K562 (cell line): ENCODE measurements at regions not wholly inside any gene's neighbourhood (a gene's known extent, or its start where the extent isn't known, plus 50 kb on each side); places are given as distances from the start of the nearest gene placed in this dataset.

Experiments
- ATAC-seq: fragments of 200-7000 bp; cut with Tn5 transposase; 3 replicates; pipeline ENCODE4 v1.9.1; 2020; ENCODE audit warnings: moderate library complexity
- BruUV-seq: library from RNA; stranded (reverse); fragments of 400-500 nt; replicated peaks from 2 replicates; lab custom pipeline; 2021; lab: Mats Ljungman, UMichigan
- CTCF ChIA-PET: fragments of 300-600 bp; formaldehyde crosslinking; extraction: SDS; loops from one replicate; lab custom pipeline; 2021; ENCODE audit warnings: low intra/inter-chr PET ratio; lab: Yijun Ruan, JAX
- POLR2A ChIA-PET: fragments of 300-600, 350-650 bp; sonication (Branson Sonifier 250); formaldehyde crosslinking; extraction: SDS; loops from one replicate; lab custom pipeline; 2021; ENCODE audit warnings: antibody characterized with exemption, inconsistent platforms; lab: Yijun Ruan, JAX
- DNase-seq, 4 experiments: peaks; one replicate each; pipeline versions ENCODE4 v3.0.0 to v3.0.0-alpha.2; 2011 to 2018; ENCODE audit warnings: low spot score in 3 of 4, mixed read lengths in 3 of 4; ENCODE audit errors: extremely low read depth in 1 of 4
- FAIRE-seq: peaks from 2 replicates; lab custom pipeline; 2011; peaks lifted over from hg19 to GRCh38; lab: Jason Lieb, UNC
- H2AFZ ChIP-seq: 2 replicates; pipeline ENCODE4 v1.6.0; 2011; ENCODE audit warnings: low read depth, low read length, control low read depth, inconsistent platforms
- H3K27ac ChIP-seq: fragments of 200-600 bp; 3 replicates; pipeline ENCODE4 v1.8.0; 2011; ENCODE audit warnings: low read depth, mild to moderate bottlenecking, control low read depth, inconsistent platforms, low read length, moderate library complexity, mixed read lengths; ENCODE audit errors: extremely low read depth
- H3K27me3 ChIP-seq, 2 experiments: fragments of 300-600 bp in 1 of 2; 2 replicates in 1 of 2; 3 replicates in 1 of 2; pipeline versions ENCODE4 v1.6.0 to v1.8.0; 2011; ENCODE audit warnings: inconsistent platforms in 2 of 2, low read length in 2 of 2, mild to moderate bottlenecking in 1 of 2, mixed read lengths in 1 of 2, moderate library complexity in 1 of 2; ENCODE audit not compliant: control insufficient read depth in 2 of 2, insufficient read depth in 2 of 2
- H3K36me3 ChIP-seq: fragments of 300-600 bp; 3 replicates; pipeline ENCODE4 v1.8.0; 2011; ENCODE audit warnings: mild to moderate bottlenecking, low read length, inconsistent platforms; ENCODE audit not compliant: control insufficient read depth, insufficient read depth
- H3K4me1 ChIP-seq, 2 experiments: fragments of 200-600 bp in 1 of 2; replicated peaks in 1 of 2; 2 replicates in 1 of 2; 3 replicates in 1 of 2; pipeline versions ENCODE4 v1.5.1 to v1.8.0; 2011; ENCODE audit warnings: inconsistent platforms in 2 of 2, low read length in 2 of 2, mild to moderate bottlenecking in 1 of 2, mixed read lengths in 1 of 2, moderate library complexity in 1 of 2; ENCODE audit not compliant: control insufficient read depth in 2 of 2, insufficient read depth in 2 of 2
- H3K4me2 ChIP-seq: 2 replicates; pipeline ENCODE4 v1.6.1; 2011; ENCODE audit warnings: low read length, control low read depth, inconsistent platforms, mixed read lengths; ENCODE audit not compliant: insufficient read depth
- H3K4me3 ChIP-seq: fragments of 200-600 bp; sonication (generic), shearing (Covaris generic); 2 replicates; pipeline ENCODE4 v1.5.1; 2016; ENCODE audit warnings: control low read depth, inconsistent platforms
- H3K79me2 ChIP-seq: fragments of 200-600 bp; 3 replicates; pipeline ENCODE4 v1.8.0; 2011; ENCODE audit warnings: low read length, inconsistent platforms; ENCODE audit not compliant: control insufficient read depth, insufficient read depth
- H3K9ac ChIP-seq, 2 experiments: 2 replicates each; pipeline versions ENCODE4 v1.6.0 to v1.6.1; 2011; ENCODE audit warnings: low read depth in 2 of 2, low read length in 2 of 2, control low read depth in 1 of 2, inconsistent platforms in 1 of 2, mild to moderate bottlenecking in 1 of 2, mixed read lengths in 1 of 2; ENCODE audit not compliant: insufficient read depth in 1 of 2
- H3K9me1 ChIP-seq: one replicate; pipeline ENCODE4 v1.6.0; 2011; ENCODE audit warnings: inconsistent platforms, mild to moderate bottlenecking, low read length, moderate library complexity; ENCODE audit not compliant: control insufficient read depth, insufficient read depth
- H3K9me3 ChIP-seq: replicated peaks from 2 replicates; pipeline ENCODE4 v1.5.1; 2011; ENCODE audit warnings: low read depth, low read length, inconsistent platforms; ENCODE audit not compliant: control insufficient read depth, insufficient read depth
- H4K20me1 ChIP-seq: replicated peaks from 2 replicates; pipeline ENCODE4 v1.6.1; 2011; ENCODE audit warnings: low read length, inconsistent platforms, mixed read lengths; ENCODE audit not compliant: control insufficient read depth, insufficient read depth
- CTCFL ChIP-seq: IDR thresholded peaks from 2 replicates; pipeline ENCODE4 v1.6.1; 2011; ENCODE audit warnings: borderline replicate concordance, low read depth, mild to moderate bottlenecking, moderate library complexity, low read length; ENCODE audit not compliant: insufficient read depth, poor library complexity, severe bottlenecking
- TEAD4 ChIP-seq, 2 experiments: sonication (generic) in 1 of 2; formaldehyde crosslinking in 1 of 2; IDR thresholded peaks; 2 replicates each; pipeline versions ENCODE4 v1.6.1 to v1.8.0; 2012 to 2022; ENCODE audit warnings: borderline replicate concordance in 1 of 2, inconsistent platforms in 1 of 2, low read length in 1 of 2, mild to moderate bottlenecking in 1 of 2, missing genetic modification reagents in 1 of 2
- ZNF274 ChIP-seq: IDR thresholded peaks from 2 replicates; pipeline ENCODE4 v1.6.1; 2011; ENCODE audit warnings: low read depth, mild to moderate bottlenecking, low read length, moderate library complexity, borderline replicate concordance
- WGBS: fragments of 100-300 bp; shearing (Covaris generic); methylation state at CpG from one replicate; pipeline ENCODE4 v1.1.6; 2016; ENCODE audit warnings: low coverage, mixed read lengths; ENCODE audit not compliant: insufficient coverage; ENCODE audit errors: missing lambda C conversion rate; 5-methylcytosine and 5-hydroxymethylcytosine counted together
- in situ Hi-C: fragments of 300-500 bp; cut with MboI; formaldehyde crosslinking; loops from 4 replicates; pipeline ENCODE4 v1.15.0; 2018; ENCODE audit warnings: inconsistent platforms, mixed read lengths
- intact Hi-C: fragments of 100-400 bp; cut with micrococcal nuclease; formaldehyde crosslinking; loops from 2 replicates; pipeline ENCODE4 v1.14.2; 2022

DNA sequence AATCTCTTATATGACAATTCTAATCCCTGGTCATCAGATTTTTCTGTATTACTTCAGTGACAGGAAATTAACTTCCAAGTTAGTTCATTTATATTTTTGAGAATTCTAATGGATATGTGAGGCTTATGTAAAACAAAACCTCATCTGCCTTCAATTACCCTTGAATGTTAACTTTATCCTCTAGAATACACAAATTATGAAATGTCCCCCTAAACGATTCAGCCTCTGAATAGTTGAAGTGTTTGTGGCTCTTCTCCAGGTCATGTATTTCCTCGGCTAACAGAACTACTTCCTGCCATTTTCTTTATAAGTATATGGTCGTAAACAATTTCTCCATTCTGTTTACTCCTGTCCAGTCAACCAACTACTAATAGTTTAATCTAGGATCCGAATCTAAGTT is 401.3 kb downstream of the PCDH10 start:
- TF ChIP-seq TEAD4 (IDR thresholded peaks at IDR 0.05; ENCODE audit: low read length), result no peak
- no peak for TF ChIP-seq TEAD4 (CRISPR knock-in tag; IDR thresholded peaks at IDR 0.05; ENCODE audit: borderline replicate concordance)
- TF ChIP-seq CTCFL, result no peak
- TF ChIP-seq ZNF274, result no peak
- TF ChIP-seq, all 486 proteins: peak for 0
- Histone ChIP-seq H3K27me3 (no peaks in the 10 kb centered on the region), H4K20me1 (no peaks in the 10 kb centered on the region), H3K4me2 (no peak overlapping the region), H3K27ac (no peak overlapping the region), H3K9me1 (no peaks in the 10 kb centered on the region), H3K79me2 (no peaks in the 10 kb centered on the region), H3K4me1 (no peaks in the 10 kb centered on the region), H2AFZ (no peak overlapping the region), H3K36me3 (no peaks in the 10 kb centered on the region), H3K4me3 (no peak overlapping the region), H3K9ac (no peak overlapping the region), H3K9me3 (no peaks in the 10 kb centered on the region)
- ATAC-seq (no peak), FAIRE-seq (no peak), DNase-seq (no peak)
- no TSS peak for BruUV-seq
- CTCF ChIA-PET, result no interaction called here
- in situ Hi-C loops (no loop called here), intact Hi-C loops (no loop called here)
- POLR2A ChIA-PET, result no interaction called here
- 14% methylated on average over 4 of the region's 4 CpGs for WGBS
